WTC11 (cell line): ENCODE measurements at regions not wholly inside any gene's neighbourhood (a gene's known extent, or its start where the extent isn't known, plus 50 kb on each side); places are given as distances from the start of the nearest gene placed in this dataset.

Experiments used
- ATAC-seq: fragments of 200-7000 bp; cut with Tn5 transposase; 2 replicates; pipeline ENCODE4 v1.10.0; 2021; ENCODE audit warnings: mild to moderate bottlenecking, moderate library complexity
- CTCF ChIA-PET: fragments of 300-600 bp; sonication (Branson Sonifier 250); formaldehyde crosslinking; loops from one replicate; lab custom pipeline; 2021; ENCODE audit warnings: antibody characterized with exemption; lab: Charles Lee
- POLR2A ChIA-PET: fragments of 350-600 bp; sonication (Branson Sonifier 250); formaldehyde crosslinking; loops from one replicate; lab custom pipeline; 2021; ENCODE audit warnings: antibody characterized with exemption; lab: Charles Lee
- DNase-seq: peaks from one replicate; pipeline ENCODE4 v3.0.0; 2021; ENCODE audit warnings: low spot score
- H3K27ac Mint-ChIP-seq: 2 replicates; pipeline ENCODE4 v1.8.0; 2021; ENCODE audit warnings: mixed read lengths
- H3K27me3 Mint-ChIP-seq: 2 replicates; pipeline ENCODE4 v1.8.0; 2021; ENCODE audit warnings: low read depth, mild to moderate bottlenecking, moderate library complexity, mixed read lengths
- H3K36me3 Mint-ChIP-seq: 2 replicates; pipeline ENCODE4 v1.8.0; 2021; ENCODE audit warnings: mixed read lengths
- H3K4me1 Mint-ChIP-seq: 2 replicates; pipeline ENCODE4 v1.8.0; 2022; ENCODE audit warnings: mixed read lengths
- H3K4me3 Mint-ChIP-seq: 2 replicates; pipeline ENCODE4 v1.8.0; 2021; ENCODE audit warnings: mild to moderate bottlenecking, moderate library complexity, mixed read lengths
- H3K9me3 Mint-ChIP-seq: 2 replicates; pipeline ENCODE4 v1.8.0; 2021; ENCODE audit warnings: mixed read lengths
- CDX4 ChIP-seq: fragments of 250-450 bp; sonication (Bioruptor Pico); IDR thresholded peaks from 2 replicates; pipeline ENCODE4 v1.9.0; 2021; ENCODE audit warnings: moderate library complexity, mild to moderate bottlenecking, inconsistent platforms, borderline replicate concordance
- E2F1 ChIP-seq: sonication (generic); formaldehyde crosslinking; IDR thresholded peaks from 2 replicates; pipeline ENCODE4 v1.8.0; 2022; ENCODE audit warnings: mild to moderate bottlenecking, missing genetic modification reagents
- ESRRA ChIP-seq: sonication (generic); formaldehyde crosslinking; IDR thresholded peaks from 2 replicates; pipeline ENCODE4 v1.8.1; 2022; ENCODE audit warnings: mild to moderate bottlenecking, missing genetic modification reagents, borderline replicate concordance
- FOXP4 ChIP-seq: sonication (generic); formaldehyde crosslinking; IDR thresholded peaks from 2 replicates; pipeline ENCODE4 v1.8.0; 2022; ENCODE audit warnings: mild to moderate bottlenecking, missing genetic modification reagents
- GTF2I ChIP-seq: fragments of 250-450 bp; sonication (Bioruptor Pico); conservative IDR thresholded peaks from 2 replicates; pipeline ENCODE4 v1.4.0; 2021; ENCODE audit warnings: mild to moderate bottlenecking
- NR1H2 ChIP-seq: sonication (generic); formaldehyde crosslinking; IDR thresholded peaks from 2 replicates; pipeline ENCODE4 v1.9.0; 2021; ENCODE audit warnings: mild to moderate bottlenecking, moderate library complexity, missing genetic modification reagents
- NR3C1 ChIP-seq: sonication (generic); formaldehyde crosslinking; conservative IDR thresholded peaks from 2 replicates; pipeline ENCODE4 v1.8.1; 2023; ENCODE audit warnings: low read depth, mild to moderate bottlenecking, missing genetic modification reagents
- PREB ChIP-seq: sonication (generic); formaldehyde crosslinking; IDR thresholded peaks from 2 replicates; pipeline ENCODE4 v1.8.1; 2022; ENCODE audit warnings: mild to moderate bottlenecking, missing genetic modification reagents, moderate library complexity, borderline replicate concordance
- RORB ChIP-seq: fragments of 250-450 bp; sonication (Bioruptor Pico); IDR thresholded peaks from 2 replicates; pipeline ENCODE4 v1.9.0; 2021; ENCODE audit warnings: mild to moderate bottlenecking
- TEAD1 ChIP-seq: sonication (generic); formaldehyde crosslinking; IDR thresholded peaks from 2 replicates; pipeline ENCODE4 v1.8.0; 2022; ENCODE audit warnings: mild to moderate bottlenecking, missing genetic modification reagents
- ZNF219 ChIP-seq: sonication (generic); formaldehyde crosslinking; IDR thresholded peaks from 2 replicates; pipeline ENCODE4 v1.8.0; 2023; ENCODE audit warnings: missing genetic modification reagents, mild to moderate bottlenecking, borderline replicate concordance
- ZNF423 ChIP-seq: fragments of 250-450 bp; sonication (Bioruptor Pico); IDR thresholded peaks from 2 replicates; pipeline ENCODE4 v2.1.2; 2022; ENCODE audit warnings: mild to moderate bottlenecking, moderate library complexity
- ZNF425 ChIP-seq: fragments of 250-450 bp; sonication (Bioruptor Pico); conservative IDR thresholded peaks from 2 replicates; pipeline ENCODE4 v1.9.0; 2021; ENCODE audit warnings: mild to moderate bottlenecking
- ZSCAN18 ChIP-seq: fragments of 250-450 bp; sonication (Bioruptor Pico); IDR thresholded peaks from 2 replicates; pipeline ENCODE4 v2.1.2; 2022; ENCODE audit warnings: mild to moderate bottlenecking, moderate library complexity

GRCh38 chr2:56732946-56733345 is 549.2 kb downstream of the CCDC85A start (continued):
- no peak for TF ChIP-seq E2F1 (CRISPR knock-in tag)
- TF ChIP-seq, all 79 proteins: peak for 0

GRCh38 chr2:56739413-56739812 is 555.6 kb downstream of the CCDC85A start:
- peaks cover 7% of the 10 kb centered on the region for H3K9me3 Mint-ChIP-seq
- no peak for TF ChIP-seq ZNF219 (CRISPR knock-in tag)
- TF ChIP-seq ZSCAN18 (CRISPR knock-in tag) = no peak
- no peak for TF ChIP-seq NR1H2 (CRISPR knock-in tag)
- no peak for TF ChIP-seq RORB
- TF ChIP-seq CDX4 (CRISPR knock-in tag) = no peak
- no peak for TF ChIP-seq ZNF423 (CRISPR knock-in tag)
- no peak for TF ChIP-seq PREB (CRISPR knock-in tag)
- no peak for TF ChIP-seq GTF2I (CRISPR knock-in tag)
- ChIA-PET CTCF (no interaction called here), POLR2A (no interaction called here)
- H3K4me3 Mint-ChIP-seq = no peak overlapping the region
- no peak for DNase-seq
- H3K4me1 Mint-ChIP-seq = no peaks in the 10 kb centered on the region
- 0 out of 2 replicates have a peak, but pooled peaks cover 5% of the 10 kb centered on the region for H3K36me3 Mint-ChIP-seq
- no peak overlapping the region for H3K27ac Mint-ChIP-seq
- H3K27me3 Mint-ChIP-seq = no peaks in the 10 kb centered on the region
- no peak for ATAC-seq

GRCh38 chr2:56741601-56742102 is 557.9 kb downstream of the CCDC85A start:
- Mint-ChIP-seq H3K4me3 (no peak overlapping the region), H3K27ac (no peak overlapping the region), H3K9me3 (no peaks in the 10 kb centered on the region), H3K36me3 (no peaks in the 10 kb centered on the region), H3K4me1 (no peaks in the 10 kb centered on the region), H3K27me3 (no peaks in the 10 kb centered on the region)
- DNase-seq (no peak), ATAC-seq (no peak)
- TF ChIP-seq NR3C1 (no peak), ESRRA (no peak), FOXP4 (no peak), TEAD1 (CRISPR knock-in tag) (no peak), ZNF425 (CRISPR knock-in tag) (no peak), NR1H2 (CRISPR knock-in tag) (no peak)
- POLR2A ChIA-PET = no interaction called here
- CTCF ChIA-PET = no interaction called here
